ENCODE measurements at regions not wholly inside any gene's neighbourhood (a gene's known extent, or its start where the extent isn't known, plus 50 kb on each side); places are given as distances from the start of the nearest gene placed in this dataset.
A peak's percentile ranks its signal among the peaks of the same experiment; 100 is the strongest.
"Not testable (repeated sequence)": the region's sequence is repeated elsewhere in the genome, so short reads cannot be mapped to it uniquely, and the experiment has no call there.

DNA sequence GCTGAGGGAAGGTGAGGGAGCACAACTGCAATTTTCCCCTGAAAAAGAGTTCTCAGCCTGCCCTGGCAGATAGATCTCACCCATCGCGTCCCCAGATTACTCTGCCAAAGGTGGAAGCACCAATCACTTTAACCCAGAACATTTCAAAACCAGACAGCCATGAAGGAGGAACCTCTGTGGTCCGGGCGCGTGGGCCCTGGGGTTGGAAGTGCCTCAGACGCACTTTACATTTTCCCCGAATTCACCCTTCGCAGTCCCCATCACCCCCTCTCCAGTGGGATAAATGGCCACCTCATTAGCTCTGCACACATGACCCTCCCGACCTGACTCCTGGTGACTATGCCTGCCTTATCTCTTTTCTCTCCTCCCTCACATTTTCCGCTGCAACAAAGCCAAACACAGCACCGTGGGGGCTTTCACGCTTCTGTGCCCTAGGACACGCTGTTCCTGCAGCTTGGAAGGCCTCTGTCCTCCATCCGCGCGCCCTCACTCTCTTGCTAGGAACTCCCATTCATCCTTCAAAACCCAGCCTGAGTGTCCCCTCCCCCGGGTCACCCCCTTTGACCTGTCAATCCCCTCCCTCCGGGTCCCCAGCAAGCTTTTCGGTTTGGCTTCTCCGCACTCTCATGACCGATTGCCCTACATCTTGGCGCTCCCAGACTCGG, 68.2 kb upstream of the SPDYE9 start:
- H3K36me3 ChIP-seq (ENCODE audit: insufficient read depth, low read length); CTCF ChIA-PET (ENCODE audit: partially characterized antibody); H3K4me3 ChIP-seq (ENCODE audit: low read length in 2 of 2); H3K4me1 ChIP-seq (ENCODE audit: insufficient read depth, low read length); H3K36me3 Mint-ChIP-seq; intact Hi-C loops (cut with micrococcal nuclease); H3K4me1 Mint-ChIP-seq; H3K27ac Mint-ChIP-seq; H3K9me3 Mint-ChIP-seq; H3K27me3 Mint-ChIP-seq; H3K27ac ChIP-seq (ENCODE audit: low read depth, low read length); H3K27me3 ChIP-seq (ENCODE audit: insufficient read depth, low read length); POLR2A ChIA-PET (ENCODE audit: partially characterized antibody); H3K9me3 ChIP-seq (ENCODE audit: control insufficient read depth in 1 of 2, low read length in 2 of 2): not testable (repeated sequence)
- H3K4me3 Mint-ChIP-seq: peak overlapping the region in 1 of 8 donors; percentile 33
- DNase-seq: peak in 2 of 5 donors; percentile 2 to 6

DNA sequence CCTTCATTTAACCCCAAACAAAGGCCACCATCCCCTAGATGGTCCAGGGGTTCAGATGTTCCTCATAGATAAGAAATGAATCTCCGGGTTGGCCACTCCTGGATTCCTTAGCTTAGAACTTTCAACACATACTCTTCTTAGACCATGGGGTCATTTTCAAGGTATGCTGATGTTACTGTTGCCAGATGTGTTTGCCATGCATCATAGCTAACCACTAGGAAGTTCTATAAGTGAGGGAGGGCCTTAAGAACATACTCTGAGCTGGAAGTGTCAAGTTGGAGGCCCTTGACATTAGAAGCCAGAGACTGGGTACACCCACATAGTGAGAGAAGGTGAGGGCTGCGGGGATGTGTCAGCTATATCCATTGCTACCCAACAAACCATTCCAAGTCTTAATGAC, 62.7 kb upstream of the SPDYE9 start:
- intact Hi-C loops (cut with micrococcal nuclease); H3K9me3 Mint-ChIP-seq; H3K9me3 ChIP-seq (ENCODE audit: control insufficient read depth in 1 of 2, low read length in 2 of 2); DNase-seq; H3K27ac Mint-ChIP-seq; H3K4me3 ChIP-seq (ENCODE audit: low read length in 2 of 2); H3K27ac ChIP-seq (ENCODE audit: low read depth, low read length); H3K4me1 Mint-ChIP-seq; POLR2A ChIA-PET (ENCODE audit: partially characterized antibody); H3K4me3 Mint-ChIP-seq; H3K36me3 ChIP-seq (ENCODE audit: insufficient read depth, low read length); H3K4me1 ChIP-seq (ENCODE audit: insufficient read depth, low read length); CTCF ChIA-PET (ENCODE audit: partially characterized antibody); H3K27me3 Mint-ChIP-seq; H3K36me3 Mint-ChIP-seq; H3K27me3 ChIP-seq (ENCODE audit: insufficient read depth, low read length): not testable (repeated sequence)

DNA sequence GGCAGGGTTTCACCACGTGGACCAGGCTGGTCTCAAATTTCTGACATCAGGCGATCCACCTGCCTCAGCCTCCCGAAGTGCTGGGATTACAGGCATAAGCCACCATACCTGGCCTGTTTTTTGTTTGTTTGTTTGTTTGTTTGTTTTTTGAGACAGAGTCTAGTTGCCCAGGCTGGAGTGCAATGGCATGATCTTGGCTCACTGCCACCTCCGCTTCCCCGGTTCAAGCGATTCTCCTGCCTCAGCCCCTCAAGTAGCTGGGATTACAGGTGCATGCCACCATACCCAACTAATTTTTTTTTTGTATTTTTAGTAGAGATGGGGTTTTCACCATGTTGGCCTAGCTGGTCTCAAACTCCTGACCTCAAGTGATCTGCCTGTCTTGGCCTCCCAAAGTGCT, 61.8 kb upstream of the SPDYE9 start:
- H3K4me1 ChIP-seq (ENCODE audit: insufficient read depth, low read length); H3K4me1 Mint-ChIP-seq; CTCF ChIA-PET (ENCODE audit: partially characterized antibody); H3K27ac Mint-ChIP-seq; DNase-seq; H3K4me3 Mint-ChIP-seq; H3K27me3 Mint-ChIP-seq; H3K9me3 ChIP-seq (ENCODE audit: control insufficient read depth in 1 of 2, low read length in 2 of 2); H3K36me3 Mint-ChIP-seq; H3K4me3 ChIP-seq (ENCODE audit: low read length in 2 of 2); H3K36me3 ChIP-seq (ENCODE audit: insufficient read depth, low read length); H3K27ac ChIP-seq (ENCODE audit: low read depth, low read length); intact Hi-C loops (cut with micrococcal nuclease); H3K27me3 ChIP-seq (ENCODE audit: insufficient read depth, low read length); H3K9me3 Mint-ChIP-seq; POLR2A ChIA-PET (ENCODE audit: partially characterized antibody): not testable (repeated sequence)

DNA sequence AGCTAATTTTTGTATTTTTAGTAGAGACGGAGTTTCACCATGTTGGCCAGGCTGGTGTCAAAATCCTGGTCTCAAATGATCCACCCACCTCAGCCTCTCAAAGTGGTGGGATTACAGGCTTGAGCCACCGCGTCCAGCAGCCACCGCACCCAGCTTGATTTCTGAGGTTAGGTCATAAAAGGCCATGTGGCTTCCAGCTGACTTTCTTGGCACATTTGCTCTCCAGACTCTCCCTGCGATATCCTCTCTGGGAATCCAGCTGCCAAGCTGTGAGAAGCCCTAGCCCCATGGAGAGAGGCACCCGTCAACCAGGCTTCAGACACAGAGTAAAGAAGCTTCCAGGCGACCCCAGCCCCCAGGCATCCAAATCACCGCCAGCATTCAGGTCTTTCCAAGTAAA, 58.2 kb upstream of the SPDYE9 start:
- H3K9me3 ChIP-seq (ENCODE audit: control insufficient read depth in 1 of 2, low read length in 2 of 2); POLR2A ChIA-PET (ENCODE audit: partially characterized antibody); intact Hi-C loops (cut with micrococcal nuclease); DNase-seq; H3K27ac ChIP-seq (ENCODE audit: low read depth, low read length); H3K36me3 ChIP-seq (ENCODE audit: insufficient read depth, low read length); CTCF ChIA-PET (ENCODE audit: partially characterized antibody); H3K4me1 ChIP-seq (ENCODE audit: insufficient read depth, low read length); H3K4me1 Mint-ChIP-seq; H3K27me3 ChIP-seq (ENCODE audit: insufficient read depth, low read length); H3K27me3 Mint-ChIP-seq; H3K36me3 Mint-ChIP-seq; H3K4me3 Mint-ChIP-seq; H3K9me3 Mint-ChIP-seq; H3K4me3 ChIP-seq (ENCODE audit: low read length in 2 of 2); H3K27ac Mint-ChIP-seq: not testable (repeated sequence)

DNA sequence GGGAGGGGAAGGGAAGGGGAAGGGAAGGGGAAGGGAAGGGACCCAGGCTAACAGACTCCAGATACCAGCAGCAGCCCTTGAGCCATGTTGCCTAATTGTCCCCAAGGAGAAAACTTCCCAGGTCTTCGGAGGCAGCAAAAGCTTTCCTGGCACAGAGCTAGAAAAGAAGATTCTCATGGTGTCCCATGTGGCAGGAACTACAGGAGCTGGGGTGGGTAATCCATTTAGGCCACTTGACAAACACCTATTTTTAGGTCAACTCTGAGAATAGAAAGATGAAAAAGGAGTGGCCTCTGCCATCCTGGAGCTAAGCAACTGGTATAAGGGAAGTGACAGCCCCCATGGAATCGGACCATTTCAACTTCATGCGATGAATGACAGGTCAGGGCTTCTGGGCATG, 52.1 kb upstream of the SPDYE9 start:
- H3K27me3 Mint-ChIP-seq; intact Hi-C loops (cut with micrococcal nuclease); H3K27me3 ChIP-seq (ENCODE audit: insufficient read depth, low read length); H3K27ac Mint-ChIP-seq; CTCF ChIA-PET (ENCODE audit: partially characterized antibody); H3K9me3 Mint-ChIP-seq; H3K4me3 Mint-ChIP-seq; H3K9me3 ChIP-seq (ENCODE audit: control insufficient read depth in 1 of 2, low read length in 2 of 2); H3K4me3 ChIP-seq (ENCODE audit: low read length in 2 of 2); H3K36me3 ChIP-seq (ENCODE audit: insufficient read depth, low read length); H3K4me1 Mint-ChIP-seq; H3K4me1 ChIP-seq (ENCODE audit: insufficient read depth, low read length); H3K27ac ChIP-seq (ENCODE audit: low read depth, low read length); H3K36me3 Mint-ChIP-seq; POLR2A ChIA-PET (ENCODE audit: partially characterized antibody); DNase-seq: not testable (repeated sequence)

Data from CD4-positive, alpha-beta memory T cell (primary cell).